A673 (cell line): ENCODE measurements at regions not wholly inside any gene's neighbourhood (a gene's known extent, or its start where the extent isn't known, plus 50 kb on each side); places are given as distances from the start of the nearest gene placed in this dataset.

Experiments
- BruUV-seq: library from RNA; stranded (reverse); fragments of 400-500 nt; replicated peaks from 2 replicates; lab custom pipeline; 2021; lab: Mats Ljungman, UMichigan
- CTCF ChIA-PET: fragments of 300-600 bp; sonication (Branson Sonifier 250); formaldehyde crosslinking; loops from one replicate; lab custom pipeline; 2022; ENCODE audit warnings: antibody characterized with exemption; lab: Charles Lee
- POLR2A ChIA-PET: fragments of 300-600 bp; sonication (Branson Sonifier 250); formaldehyde crosslinking; loops from one replicate; lab custom pipeline; 2022; ENCODE audit warnings: antibody characterized with exemption; ENCODE audit not compliant: low non-redundant PET; lab: Charles Lee
- DNase-seq: peaks from one replicate; pipeline ENCODE4 v3.0.0-alpha.2; 2015; ENCODE audit warnings: low spot score
- H3K27ac ChIP-seq: fragments of 200-600 bp; sonication (generic); 2 replicates; pipeline ENCODE4 v1.5.1; 2016; ENCODE audit warnings: mixed run types, low read depth, mild to moderate bottlenecking, mixed read lengths, antibody characterized with exemption, low read length; ENCODE audit not compliant: poor library complexity, severe bottlenecking
- H3K27me3 ChIP-seq: fragments of 200-600 bp; sonication (generic); replicated peaks from 2 replicates; pipeline ENCODE4 v1.6.1; 2017; ENCODE audit warnings: mixed run types, low read depth, mild to moderate bottlenecking, mixed read lengths, antibody characterized with exemption, low read length; ENCODE audit not compliant: insufficient read depth, poor library complexity
- H3K36me3 ChIP-seq: fragments of 200-600 bp; sonication (generic); 2 replicates; pipeline ENCODE4 v1.6.1; 2016; ENCODE audit warnings: mixed run types, mild to moderate bottlenecking, mixed read lengths, antibody characterized with exemption, low read length; ENCODE audit not compliant: insufficient read depth, poor library complexity, severe bottlenecking
- H3K4me1 ChIP-seq: fragments of 200-600 bp; sonication (generic); 2 replicates; pipeline ENCODE4 v1.6.1; 2017; ENCODE audit warnings: mixed run types, mild to moderate bottlenecking, mixed read lengths, antibody characterized with exemption, low read length; ENCODE audit not compliant: insufficient read depth, poor library complexity, severe bottlenecking
- H3K4me3 ChIP-seq: fragments of 200-600 bp; sonication (generic); 2 replicates; pipeline ENCODE4 v1.5.1; 2016; ENCODE audit warnings: low read depth, mixed run types, mild to moderate bottlenecking, mixed read lengths, low read length; ENCODE audit not compliant: poor library complexity, severe bottlenecking
- H3K9me3 ChIP-seq: fragments of 200-600 bp; sonication (generic); 2 replicates; pipeline ENCODE4 v1.6.1; 2016; ENCODE audit warnings: mixed run types, low read depth, mild to moderate bottlenecking, mixed read lengths, antibody characterized with exemption, low read length; ENCODE audit not compliant: poor library complexity, severe bottlenecking
- CTCF ChIP-seq: fragments of 300-800, 200-600 bp; sonication (generic); conservative IDR thresholded peaks from 2 replicates; pipeline ENCODE4 v1.5.1; 2017; ENCODE audit warnings: low read depth, mild to moderate bottlenecking, antibody characterized with exemption, low read length, moderate library complexity, mixed read lengths
- EZH2 ChIP-seq: fragments of 200-600 bp; sonication (generic); IDR thresholded peaks from 2 replicates; pipeline ENCODE4 v1.6.1; 2017; ENCODE audit warnings: borderline replicate concordance, low read depth, mild to moderate bottlenecking, mixed read lengths, antibody characterized with exemption, low read length; ENCODE audit not compliant: poor library complexity, severe bottlenecking
- intact Hi-C: fragments of 100-400 bp; cut with micrococcal nuclease; formaldehyde crosslinking; loops from one replicate; pipeline ENCODE4 v1.10.0; 2022; ENCODE audit not compliant: unreplicated experiment

GRCh38 chr11:69234740-69235710 lies 58.9 kb upstream of the MYEOV start:
- Histone ChIP-seq H3K27me3 (no peaks in the 10 kb centered on the region), H3K9me3 (no peaks in the 10 kb centered on the region), H3K4me3 (no peak overlapping the region), H3K36me3 (no peaks in the 10 kb centered on the region), H3K4me1 (no peaks in the 10 kb centered on the region), H3K27ac (no peak overlapping the region)
- TF ChIP-seq CTCF: no peak
- TF ChIP-seq EZH2: no peak
- CTCF ChIA-PET: no interaction called here
- POLR2A ChIA-PET: no interaction called here
- intact Hi-C loops: no loop called here
- DNase-seq: no peak
- BruUV-seq: no TSS peak

GRCh38 chr11:69238573-69239351 lies 55.2 kb upstream of the MYEOV start:
- no peak for DNase-seq
- no TSS peak for BruUV-seq
- Histone ChIP-seq H3K27me3 (no peaks in the 10 kb centered on the region), H3K36me3 (no peaks in the 10 kb centered on the region), H3K27ac (no peak overlapping the region), H3K9me3 (no peaks in the 10 kb centered on the region), H3K4me3 (no peak overlapping the region), H3K4me1 (no peaks in the 10 kb centered on the region)
- POLR2A ChIA-PET: no interaction called here
- CTCF ChIA-PET: no interaction called here
- TF ChIP-seq CTCF (no peak), EZH2 (no peak)
- intact Hi-C loops: no loop called here

GRCh38 chr11:69239641-69240040 lies 54.3 kb upstream of the MYEOV start:
- DNase-seq: no peak
- TF ChIP-seq CTCF (no peak), EZH2 (no peak)

More at GRCh38 chr11:69239641-69240040, 54.3 kb upstream of the MYEOV start:
- no TSS peak for BruUV-seq
- H3K9me3 ChIP-seq: no peaks in the 10 kb centered on the region
- H3K4me1 ChIP-seq: no peaks in the 10 kb centered on the region
- no peak overlapping the region for H3K4me3 ChIP-seq
- intact Hi-C loops: no loop called here
- ChIA-PET POLR2A (no interaction called here), CTCF (no interaction called here)
- H3K36me3 ChIP-seq: no peaks in the 10 kb centered on the region
- no peak overlapping the region for H3K27ac ChIP-seq
- H3K27me3 ChIP-seq: no peaks in the 10 kb centered on the region
